22Rv1 (cell line): ENCODE measurements at regions not wholly inside any gene's neighbourhood (a gene's known extent, or its start where the extent isn't known, plus 50 kb on each side); places are given as distances from the start of the nearest gene placed in this dataset.

Experiments used
- H3K27ac ChIP-seq: fragments of 450-650 bp; 2 replicates; pipeline ENCODE4 v1.5.1; 2017
- ZFX ChIP-seq: fragments of 450-650 bp; IDR thresholded peaks from 2 replicates; pipeline ENCODE4 v1.6.1; 2017; ENCODE audit warnings: antibody characterized with exemption, borderline replicate concordance
- TF ChIP-seq, protein P1 (sequence below): fragments of 450-650 bp; IDR thresholded peaks from 2 replicates; pipeline ENCODE4 v1.5.1; 2017; ENCODE audit warnings: mild to moderate bottlenecking

- H3K27ac ChIP-seq = no peak overlapping the region
- TF ChIP-seq, protein P1, sequence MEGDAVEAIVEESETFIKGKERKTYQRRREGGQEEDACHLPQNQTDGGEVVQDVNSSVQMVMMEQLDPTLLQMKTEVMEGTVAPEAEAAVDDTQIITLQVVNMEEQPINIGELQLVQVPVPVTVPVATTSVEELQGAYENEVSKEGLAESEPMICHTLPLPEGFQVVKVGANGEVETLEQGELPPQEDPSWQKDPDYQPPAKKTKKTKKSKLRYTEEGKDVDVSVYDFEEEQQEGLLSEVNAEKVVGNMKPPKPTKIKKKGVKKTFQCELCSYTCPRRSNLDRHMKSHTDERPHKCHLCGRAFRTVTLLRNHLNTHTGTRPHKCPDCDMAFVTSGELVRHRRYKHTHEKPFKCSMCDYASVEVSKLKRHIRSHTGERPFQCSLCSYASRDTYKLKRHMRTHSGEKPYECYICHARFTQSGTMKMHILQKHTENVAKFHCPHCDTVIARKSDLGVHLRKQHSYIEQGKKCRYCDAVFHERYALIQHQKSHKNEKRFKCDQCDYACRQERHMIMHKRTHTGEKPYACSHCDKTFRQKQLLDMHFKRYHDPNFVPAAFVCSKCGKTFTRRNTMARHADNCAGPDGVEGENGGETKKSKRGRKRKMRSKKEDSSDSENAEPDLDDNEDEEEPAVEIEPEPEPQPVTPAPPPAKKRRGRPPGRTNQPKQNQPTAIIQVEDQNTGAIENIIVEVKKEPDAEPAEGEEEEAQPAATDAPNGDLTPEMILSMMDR = no peak
- TF ChIP-seq ZFX = no peak
These were observed 169.0 kb upstream of the COL3A1 start for GRCh38 chr2:188805219-188805618.

- TF ChIP-seq, protein P1 = no peak
- no peak for TF ChIP-seq ZFX
- H3K27ac ChIP-seq = no peak overlapping the region
These were observed 165.2 kb upstream of the COL3A1 start for GRCh38 chr2:188808947-188809355.

DNA sequence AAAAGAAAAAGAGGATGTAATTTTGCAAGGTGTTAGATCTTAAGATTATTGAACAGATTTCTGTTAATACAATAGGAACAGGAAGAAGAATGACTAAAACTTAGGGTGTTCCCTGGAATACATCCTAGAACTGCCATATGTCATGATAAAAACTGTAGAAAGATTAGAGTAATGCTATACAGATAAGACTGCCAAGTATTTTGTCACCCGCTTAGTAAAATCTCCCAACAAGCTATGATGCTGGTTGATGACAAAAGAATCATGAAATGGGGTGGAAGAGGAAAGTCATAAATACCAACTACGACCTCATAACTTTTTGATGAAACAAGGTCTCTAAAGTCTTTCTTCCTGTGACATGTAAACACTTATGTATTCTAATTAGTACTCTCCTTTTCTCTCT is 163.6 kb upstream of the COL3A1 start:
- TF ChIP-seq ZFX = no peak
- TF ChIP-seq, protein P1 = no peak
- H3K27ac ChIP-seq = no peak overlapping the region

- TF ChIP-seq, protein P1 = no peak
- TF ChIP-seq ZFX = no peak
- H3K27ac ChIP-seq = no peak overlapping the region
These were observed 162.7 kb upstream of the COL3A1 start for GRCh38 chr2:188811522-188811921.

DNA sequence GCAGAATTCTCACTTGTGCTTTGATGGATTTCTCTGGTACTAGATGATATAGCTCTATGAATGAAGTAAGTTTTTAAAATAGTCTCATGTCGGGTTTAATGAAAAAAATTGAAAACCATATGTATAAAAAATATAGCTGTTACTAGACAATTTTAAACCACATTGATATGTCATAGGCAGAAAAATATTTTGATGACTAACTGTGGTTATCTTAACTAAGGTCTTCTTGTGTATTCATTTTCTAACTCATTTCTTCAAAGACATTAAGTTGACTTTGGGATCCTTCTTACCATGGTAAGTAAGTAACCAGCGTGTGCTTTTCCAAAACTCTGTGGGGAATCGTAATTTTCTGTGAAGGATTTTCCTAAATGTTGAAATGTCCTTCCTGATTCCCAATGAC is 160.9 kb upstream of the COL3A1 start:
- TF ChIP-seq, protein P1 = no peak
- no peak for TF ChIP-seq ZFX
- H3K27ac ChIP-seq = no peak overlapping the region

DNA sequence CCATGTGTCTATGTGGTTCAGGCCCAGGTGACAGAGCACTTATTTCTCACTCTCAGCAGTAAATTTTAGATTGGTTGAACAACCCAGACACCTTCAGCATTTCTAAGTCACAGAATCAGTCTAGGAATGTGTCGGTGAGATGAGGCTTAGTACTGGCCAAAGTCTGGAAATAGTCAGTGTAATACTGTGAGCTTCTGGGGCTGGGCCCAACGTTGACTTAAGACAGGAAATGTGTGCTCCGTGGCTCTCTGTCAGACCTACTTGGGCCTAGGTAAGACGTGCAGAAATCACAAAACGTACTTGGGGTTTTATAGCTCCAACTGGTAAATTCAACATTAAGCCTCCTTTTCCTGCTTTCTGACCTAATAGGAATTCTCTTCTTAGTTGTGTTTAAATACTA is 160.3 kb upstream of the COL3A1 start:
- no peak overlapping the region for H3K27ac ChIP-seq

GRCh38 chr2:188819011-188819410 is 155.2 kb upstream of the COL3A1 start:
- TF ChIP-seq, protein P1 = no peak
- TF ChIP-seq ZFX = no peak
- H3K27ac ChIP-seq = no peak overlapping the region

More for the DNA sequence above, 160.3 kb upstream of the COL3A1 start:
- TF ChIP-seq ZFX = no peak
- TF ChIP-seq, protein P1 = no peak
